HG03460 (cell line): ENCODE measurements at regions not wholly inside any gene's neighbourhood (a gene's known extent, or its start where the extent isn't known, plus 50 kb on each side); places are given as distances from the start of the nearest gene placed in this dataset.
"Not testable (repeated sequence)": the region's sequence is repeated elsewhere in the genome, so short reads cannot be mapped to it uniquely, and the experiment has no call there.

Experiments
- ATAC-seq: cut with Tn5 transposase; IDR thresholded peaks from one replicate; pipeline ENCODE4 v1.9.1; 2021; ENCODE audit not compliant: unreplicated experiment

DNA sequence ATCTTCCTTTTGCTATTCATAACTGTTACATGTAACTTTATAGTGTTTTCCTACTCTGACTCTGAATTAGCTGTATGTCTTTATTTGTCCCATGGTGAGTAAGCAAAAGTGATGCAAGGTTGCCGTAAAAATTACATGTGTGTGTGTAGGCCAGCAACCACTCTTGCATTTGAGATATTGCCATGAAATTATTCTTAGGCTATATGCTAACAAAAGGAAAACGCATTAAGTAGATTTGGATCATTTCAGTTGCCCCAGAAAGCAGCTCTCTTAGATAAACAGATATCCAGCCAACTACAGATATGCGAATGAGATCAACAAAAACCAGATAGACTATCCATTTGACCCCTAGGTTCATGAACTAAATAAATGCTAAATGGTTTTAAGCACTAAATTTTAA is 73.6 kb downstream of the CYLC2 start:
- no peak for ATAC-seq

DNA sequence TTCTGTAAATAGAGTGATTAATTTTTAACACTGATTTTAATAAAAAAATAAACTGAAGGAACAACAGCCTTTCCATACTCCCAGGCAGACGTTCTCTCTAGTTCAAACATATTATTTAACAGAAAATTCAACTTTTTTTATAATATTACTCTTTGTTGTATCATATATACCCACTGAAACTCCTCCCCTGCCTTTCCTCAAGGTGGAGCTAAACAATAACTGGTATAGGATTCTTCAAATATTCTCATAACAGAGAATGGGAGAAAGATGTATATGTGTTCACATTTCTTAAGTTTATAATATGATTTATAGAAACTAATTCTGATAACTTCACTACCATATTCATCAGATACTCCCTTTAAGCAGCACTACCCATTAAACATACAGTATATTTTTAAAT is 83.4 kb downstream of the CYLC2 start:
- no peak for ATAC-seq

DNA sequence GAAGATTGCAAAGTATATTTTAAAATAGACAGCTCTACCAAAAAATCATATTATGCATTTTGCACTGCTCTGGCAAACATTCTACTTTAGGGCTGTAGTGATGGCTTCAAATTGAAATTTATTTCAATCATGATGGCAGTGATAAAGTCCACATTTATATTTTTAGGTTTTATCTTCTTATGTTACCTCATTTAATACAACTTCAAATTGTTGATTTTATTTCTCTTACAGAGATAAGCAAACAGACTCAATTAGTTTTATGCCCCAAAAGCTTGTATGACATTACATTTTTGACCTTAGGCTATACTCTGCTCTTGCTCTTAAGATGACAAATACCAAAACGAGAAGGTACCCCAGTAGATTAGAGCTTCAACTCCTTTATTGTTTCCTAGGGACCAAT is 87.4 kb downstream of the CYLC2 start:
- ATAC-seq, result no peak

DNA sequence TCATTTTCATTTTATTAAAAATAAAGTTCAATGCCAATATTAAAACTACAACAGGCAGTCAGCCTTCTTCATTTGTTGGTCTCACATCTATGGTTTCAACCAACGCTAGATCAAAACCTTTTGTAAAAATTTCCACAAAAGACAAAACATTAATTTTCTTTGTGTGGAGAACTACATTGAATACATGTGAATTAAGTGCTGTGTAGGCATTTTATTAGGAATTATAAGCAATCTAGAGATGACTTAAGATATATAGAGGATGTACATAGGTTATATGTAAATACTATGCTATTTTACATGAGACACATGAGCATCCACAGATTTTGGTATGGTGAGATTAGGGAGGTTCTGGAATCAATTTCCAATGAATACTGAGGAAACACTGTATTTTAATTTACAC is 94.2 kb downstream of the CYLC2 start:
- ATAC-seq, result no peak

DNA sequence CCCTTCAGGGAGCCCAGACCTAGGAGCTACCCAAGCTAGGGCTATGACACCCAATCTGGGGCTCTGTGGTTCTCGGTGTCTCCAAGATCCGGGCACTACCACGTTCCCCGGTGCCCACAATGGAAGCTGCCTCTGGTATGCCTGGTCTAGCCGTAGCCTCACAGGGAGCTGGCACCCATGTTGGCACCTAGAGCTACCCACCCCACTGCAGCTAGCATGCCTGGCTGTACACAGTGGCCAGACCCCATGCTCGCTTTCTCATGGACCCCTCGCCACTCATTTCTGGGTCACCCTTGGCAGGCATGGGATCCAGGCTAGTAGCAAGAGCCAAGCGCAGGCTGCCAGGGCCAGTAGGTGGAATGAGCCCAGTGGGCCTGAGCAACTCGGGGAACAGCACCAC is 109.0 kb downstream of the CYLC2 start:
- no peak for ATAC-seq

DNA sequence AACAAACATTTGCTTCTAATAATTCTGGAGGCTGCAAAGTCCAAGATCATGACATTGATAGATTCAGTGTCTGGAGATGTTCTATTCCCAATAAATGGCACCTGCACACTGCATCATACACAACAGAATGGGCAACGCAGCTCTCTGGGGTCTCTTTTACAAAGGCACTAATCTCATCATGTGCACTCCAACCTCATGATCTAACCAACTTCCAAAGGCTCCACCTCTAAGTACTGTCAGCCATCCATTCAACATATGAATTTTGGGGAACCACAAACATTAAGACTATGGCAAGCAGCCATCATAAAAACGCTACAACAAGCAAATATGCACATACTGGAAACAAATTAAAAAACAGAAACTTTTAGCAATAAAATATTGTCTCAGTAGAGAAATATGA is 121.1 kb downstream of the CYLC2 start:
- no peak for ATAC-seq

DNA sequence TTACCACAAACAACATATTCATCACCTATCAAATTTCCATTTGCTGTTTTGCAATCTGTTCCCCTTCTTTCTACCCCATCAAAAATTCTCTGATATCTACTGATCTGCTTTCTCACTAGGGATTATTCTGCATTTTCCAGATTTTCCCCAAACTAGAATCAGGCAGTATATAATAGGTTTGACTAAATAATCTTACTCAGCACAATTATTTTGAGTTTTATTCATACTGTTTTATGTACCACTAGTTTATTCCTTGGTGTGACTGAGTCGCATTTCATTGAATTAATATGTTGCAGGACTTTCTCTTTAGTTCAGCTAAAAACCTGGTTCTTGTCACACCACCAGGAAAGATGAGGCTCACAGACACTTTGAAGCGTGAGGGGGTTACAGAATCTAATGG is 131.4 kb downstream of the CYLC2 start:
- ATAC-seq, result no peak

DNA sequence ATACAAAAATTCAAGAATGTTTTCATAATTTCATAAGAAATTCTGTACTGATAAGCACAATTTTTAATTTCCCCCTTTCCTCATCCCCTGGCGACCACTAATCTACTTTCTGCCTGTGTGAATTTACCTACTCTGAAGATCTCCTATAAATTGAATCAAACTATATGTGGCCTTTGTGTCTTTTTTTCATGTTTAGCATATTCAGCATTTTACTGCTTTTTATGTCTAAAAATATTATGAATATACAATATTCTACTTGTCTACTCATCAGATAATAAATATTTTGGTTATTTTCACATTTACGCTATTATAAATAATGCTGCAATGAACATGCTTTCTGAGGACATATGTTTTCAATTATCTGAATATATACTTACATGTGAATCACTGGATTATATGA is 144.8 kb downstream of the CYLC2 start:
- no peak for ATAC-seq

DNA sequence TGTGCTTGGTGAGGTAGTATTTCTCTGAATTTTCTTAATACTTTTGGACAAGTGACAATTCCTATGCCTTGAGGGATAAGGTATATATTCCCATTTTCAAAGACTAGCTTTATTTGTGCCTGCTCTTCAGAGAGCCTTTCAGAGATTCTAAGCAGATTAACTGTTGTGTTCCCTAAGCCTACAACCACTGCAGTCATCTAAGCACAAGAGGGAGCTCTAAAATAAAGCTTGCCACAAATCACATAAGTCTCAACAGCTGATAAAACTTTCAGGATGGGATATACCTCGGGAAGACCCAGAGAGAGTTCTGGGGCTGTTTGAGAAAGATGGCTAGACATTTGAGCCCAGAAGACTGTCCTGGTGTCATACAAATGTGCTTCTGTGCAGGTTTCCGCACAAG is 157.3 kb downstream of the CYLC2 start:
- ATAC-seq, result no peak

DNA sequence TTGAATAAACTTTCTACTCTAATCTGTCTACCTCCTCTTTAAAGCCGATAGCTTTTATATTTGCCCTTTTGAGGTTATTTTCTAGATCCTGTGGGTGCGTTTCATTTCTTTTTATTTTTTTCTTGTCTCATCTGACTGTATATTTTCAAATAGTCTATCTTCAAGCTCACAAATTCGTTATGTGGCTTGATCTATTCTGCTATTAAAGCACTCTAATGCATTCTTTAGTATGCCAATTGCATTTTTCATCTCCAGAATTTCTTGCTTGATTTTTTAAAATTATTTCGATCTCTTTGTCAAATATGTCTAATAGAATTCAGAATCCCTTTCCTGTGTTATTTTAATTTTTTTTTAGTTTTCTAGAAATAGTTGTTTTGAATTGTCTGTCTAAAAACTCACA is 172.4 kb downstream of the CYLC2 start:
- ATAC-seq, result no peak

DNA sequence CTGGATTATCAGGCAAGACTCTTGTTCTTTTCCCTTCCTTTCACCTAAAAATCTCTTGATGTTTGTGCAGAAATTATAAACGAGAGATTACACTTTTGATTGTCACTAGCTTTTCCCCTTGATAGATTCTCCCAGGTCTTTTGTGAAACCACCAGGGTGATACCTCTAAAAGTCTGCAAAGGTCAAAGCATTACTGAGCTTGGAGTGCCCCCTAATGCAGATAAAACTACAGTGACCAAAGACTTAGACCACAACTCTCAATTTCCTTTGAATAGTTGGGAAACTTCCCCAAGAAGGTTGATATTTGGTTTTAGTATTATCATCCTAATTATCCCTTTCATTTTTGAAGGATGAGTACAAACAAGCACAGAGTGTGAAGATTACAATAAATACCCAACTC is 173.1 kb downstream of the CYLC2 start:
- no peak for ATAC-seq

DNA sequence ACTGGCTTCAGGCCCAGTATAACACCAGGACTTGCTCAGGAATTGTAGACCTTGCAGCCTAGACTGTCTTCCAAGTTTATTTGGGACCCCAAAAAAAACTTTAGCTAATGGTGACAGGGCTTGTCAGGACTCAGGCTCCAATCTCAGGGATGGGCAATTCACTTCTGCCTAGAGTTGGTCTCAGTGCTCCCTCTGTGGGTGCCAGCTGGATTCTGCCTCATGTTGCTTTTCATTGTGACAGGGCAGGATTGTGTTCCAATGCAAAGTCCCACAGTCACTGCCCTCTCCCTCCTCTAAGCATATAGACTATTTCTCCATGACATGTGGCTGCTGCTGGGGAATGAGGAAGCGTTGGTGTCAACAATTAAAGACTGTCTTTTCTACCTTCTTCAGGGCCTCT is 174.7 kb downstream of the CYLC2 start:
- ATAC-seq, result no peak

DNA sequence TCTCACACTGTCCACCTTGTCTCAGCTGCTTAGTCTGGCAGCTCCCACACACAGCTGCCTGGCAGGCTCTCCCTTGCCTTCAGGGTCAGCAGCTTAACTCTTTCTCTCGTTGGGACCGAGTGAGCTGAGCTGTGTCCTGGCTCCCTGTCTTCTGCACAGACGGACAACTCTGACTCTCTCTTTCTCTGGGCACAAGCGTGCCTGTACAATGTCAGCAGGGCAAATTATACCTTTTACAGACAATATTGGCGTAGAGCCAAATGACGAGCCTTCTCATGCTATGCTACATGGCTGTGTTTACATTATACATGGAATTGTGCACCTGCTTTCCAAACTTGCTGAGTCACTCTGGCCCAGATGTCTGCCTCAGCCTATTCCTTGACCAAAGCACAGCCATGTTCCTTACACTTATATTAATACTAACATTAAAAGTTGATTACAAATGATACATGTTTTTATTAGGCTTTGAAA is 188.6 kb downstream of the CYLC2 start:
- ATAC-seq, result no peak

DNA sequence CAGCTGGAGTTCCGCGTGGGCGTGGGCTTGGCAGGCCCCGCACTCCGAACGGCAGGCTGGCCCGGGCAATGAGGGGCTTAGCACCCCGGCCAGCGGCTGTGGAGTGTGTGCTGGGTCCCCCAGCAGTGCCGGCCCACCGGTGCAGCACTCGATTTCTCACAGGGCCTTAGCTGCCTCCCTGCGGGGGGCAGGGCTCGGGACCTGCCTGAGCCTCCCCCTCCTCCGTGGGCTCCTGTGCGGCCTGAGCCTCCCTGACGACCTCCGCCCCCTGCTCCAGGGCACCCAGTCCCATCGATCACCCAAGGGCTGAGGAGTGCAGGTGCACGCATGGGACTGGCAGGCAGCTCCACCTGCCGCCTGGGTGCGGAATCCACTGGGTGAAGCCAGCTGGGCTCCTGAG is 191.8 kb downstream of the CYLC2 start:
- no peak for ATAC-seq

DNA sequence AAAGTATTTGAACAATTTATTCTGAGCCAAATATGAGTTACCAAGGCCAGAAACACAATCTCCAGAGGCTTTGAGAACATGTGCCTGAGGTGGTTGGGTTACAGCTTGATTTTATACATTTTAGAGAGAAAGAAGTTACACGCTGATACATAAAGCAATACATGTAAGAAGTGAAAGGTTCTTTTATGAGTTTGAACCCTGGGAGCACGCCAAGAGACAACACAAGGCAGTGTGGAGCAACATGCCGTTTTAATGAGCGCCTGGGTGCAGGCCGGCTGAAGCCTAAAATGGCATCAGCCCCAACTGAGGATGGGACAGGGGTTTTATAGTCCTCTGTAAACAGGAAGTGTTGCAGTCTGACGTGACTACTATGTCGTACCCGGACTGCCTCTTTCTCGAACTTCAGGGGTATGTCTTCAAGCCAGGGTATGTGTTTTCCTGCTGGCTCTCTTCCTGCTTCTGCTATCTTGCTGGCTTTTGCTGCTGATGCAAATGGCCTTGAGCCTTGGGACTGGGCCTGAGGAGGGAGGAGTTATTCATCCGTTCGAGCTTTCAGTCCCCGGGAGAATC is 193.7 kb downstream of the CYLC2 start:
- no peak for ATAC-seq

DNA sequence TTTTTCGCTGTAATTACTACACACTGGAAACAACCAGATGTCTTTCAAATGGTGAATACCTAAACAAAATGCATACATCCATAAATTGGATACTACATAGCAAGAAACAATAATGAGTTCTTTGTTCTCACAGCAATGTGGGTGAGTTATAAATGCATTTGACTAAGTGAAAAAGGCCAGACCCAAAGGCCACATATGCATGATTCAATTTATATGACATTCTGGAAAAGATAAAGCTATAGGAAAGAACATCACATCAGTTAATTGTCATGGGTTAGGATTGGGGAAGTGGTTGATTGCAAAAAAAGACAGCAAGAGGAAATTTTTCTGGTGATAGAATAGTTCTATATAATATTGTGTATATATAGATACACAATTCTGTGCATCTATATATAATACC is 198.9 kb downstream of the CYLC2 start:
- ATAC-seq, result no peak

DNA sequence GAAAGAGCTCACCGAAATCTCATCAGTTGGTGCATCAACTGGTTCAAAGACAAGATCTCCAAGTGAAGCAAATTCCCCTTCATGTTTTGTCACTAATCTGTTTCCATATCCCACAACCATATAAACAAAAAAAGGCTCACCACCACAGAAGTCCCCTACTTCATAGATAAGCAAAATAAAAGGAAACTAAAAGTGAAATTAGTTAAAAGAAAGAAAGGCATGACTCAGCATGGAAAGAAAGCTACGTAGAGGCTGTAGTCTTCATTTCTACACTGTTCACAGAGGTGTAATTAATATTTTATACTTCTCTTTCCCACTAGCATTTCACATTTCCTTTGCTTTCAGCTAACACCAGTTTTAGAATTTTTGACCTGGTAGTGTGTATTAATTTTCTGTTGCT is 208.0 kb downstream of the CYLC2 start:
- ATAC-seq, result no peak

DNA sequence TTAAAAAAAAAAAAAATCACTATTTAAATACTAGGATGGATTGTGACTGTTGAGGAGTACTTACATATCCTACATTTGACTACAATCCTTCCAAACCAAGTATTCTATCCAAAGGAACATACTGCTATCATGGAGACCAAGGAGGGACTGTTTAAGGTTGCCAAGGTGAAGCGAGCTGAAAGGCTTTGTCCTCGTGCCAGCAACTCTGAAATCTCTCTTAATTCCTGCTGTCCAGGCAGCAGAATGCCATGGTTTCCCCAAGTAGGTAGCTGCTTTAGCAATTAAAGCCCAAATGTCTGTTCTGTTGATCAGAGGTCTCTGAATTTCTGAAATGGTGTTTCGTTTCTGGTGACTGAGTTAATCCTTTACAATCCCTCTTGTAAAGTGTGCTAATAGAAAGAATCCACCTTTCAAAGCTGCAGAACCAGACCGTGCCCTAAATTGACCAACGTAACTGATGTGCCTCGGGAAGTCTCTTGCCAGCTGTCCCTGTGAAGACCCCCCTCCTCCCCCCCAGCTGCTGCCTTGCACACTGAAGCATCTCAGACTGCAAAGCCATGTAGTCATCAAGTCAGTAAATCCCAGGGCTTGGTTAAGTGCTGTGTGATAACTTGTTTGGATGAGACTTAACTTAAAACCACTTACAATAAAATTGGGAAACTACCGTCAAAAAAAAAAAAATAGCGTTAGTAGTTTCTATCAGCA is 210.9 kb downstream of the CYLC2 start:
- not testable (repeated sequence) for ATAC-seq

DNA sequence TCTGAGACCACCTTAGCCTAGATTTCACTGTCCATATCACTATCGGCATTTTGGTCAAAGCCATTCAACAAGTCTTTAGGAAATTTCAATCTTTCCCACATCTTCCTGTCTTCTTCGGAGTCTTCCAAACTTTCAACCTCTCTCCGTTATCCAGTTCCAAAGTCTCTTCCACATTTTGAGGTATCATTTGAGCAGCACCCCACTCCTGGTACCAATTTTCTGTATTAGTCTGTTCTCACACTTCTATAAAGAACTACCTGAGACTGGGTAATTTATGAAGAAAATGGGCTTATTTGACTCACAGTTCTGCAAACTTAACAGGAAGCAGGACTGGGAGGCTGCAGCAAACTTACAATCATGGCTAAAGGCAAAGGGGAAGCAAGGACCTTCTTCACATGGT is 215.5 kb downstream of the CYLC2 start:
- no peak for ATAC-seq

DNA sequence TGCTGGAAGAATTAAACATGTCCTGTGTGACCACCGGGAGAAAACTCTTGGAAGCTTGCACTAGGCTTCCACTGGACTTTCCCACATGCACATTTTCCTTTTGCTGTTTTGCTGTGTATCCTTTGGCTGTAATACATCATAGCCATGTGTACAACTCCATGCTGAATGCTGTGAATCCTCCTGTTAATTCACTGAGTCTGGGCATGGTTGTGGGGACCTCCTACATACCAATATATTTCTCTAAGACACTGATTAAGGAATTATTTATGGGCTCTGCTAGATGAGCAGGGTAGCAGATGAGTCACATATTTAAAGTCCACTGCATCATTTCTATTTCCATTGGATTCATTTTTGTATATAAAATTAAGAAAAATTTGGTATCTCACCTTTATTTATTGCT is 220.1 kb downstream of the CYLC2 start:
- ATAC-seq, result no peak

DNA sequence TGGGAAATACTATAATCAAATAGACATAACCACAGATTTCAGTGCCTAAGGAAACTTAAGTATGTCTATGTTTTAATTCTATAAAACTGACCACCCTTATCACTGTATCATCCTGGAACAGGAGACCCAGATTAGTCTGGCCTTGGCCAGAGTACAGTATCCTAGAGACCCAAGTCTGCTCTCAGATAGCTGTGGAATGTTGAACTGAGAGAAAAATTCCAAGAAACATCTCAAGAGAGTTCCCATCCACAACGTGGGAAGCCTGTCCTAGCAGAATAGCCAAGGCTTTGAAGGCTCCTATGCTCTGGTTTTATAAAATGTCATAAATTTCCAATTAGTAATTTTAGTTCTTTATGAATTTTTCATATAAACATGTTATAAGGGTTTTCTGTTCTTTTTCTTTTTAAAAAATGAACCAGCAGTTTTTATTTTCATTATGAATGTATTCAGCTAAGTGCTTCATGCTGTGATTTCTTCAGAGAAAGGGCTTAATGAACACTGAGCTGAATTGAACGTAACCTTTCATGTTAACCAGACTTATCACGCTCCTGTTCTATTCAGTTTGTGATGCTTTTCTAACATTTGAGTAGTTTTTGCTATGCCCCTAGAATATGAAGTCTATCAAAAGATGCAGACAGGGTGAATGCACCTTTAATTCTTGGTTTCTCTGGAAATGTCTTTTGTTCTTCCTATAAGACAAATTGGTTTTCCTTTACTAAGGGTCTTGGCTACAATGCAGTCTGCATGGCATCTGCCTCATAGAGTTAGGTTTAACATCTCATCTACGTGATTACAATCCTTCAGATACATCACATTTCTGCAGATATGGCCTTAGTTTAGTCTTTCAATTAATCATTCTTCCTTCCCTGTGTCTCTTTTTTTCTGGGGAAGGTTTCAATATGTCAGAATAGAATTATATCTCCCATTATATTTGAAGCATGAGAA is 230.8 kb downstream of the CYLC2 start:
- no peak for ATAC-seq

DNA sequence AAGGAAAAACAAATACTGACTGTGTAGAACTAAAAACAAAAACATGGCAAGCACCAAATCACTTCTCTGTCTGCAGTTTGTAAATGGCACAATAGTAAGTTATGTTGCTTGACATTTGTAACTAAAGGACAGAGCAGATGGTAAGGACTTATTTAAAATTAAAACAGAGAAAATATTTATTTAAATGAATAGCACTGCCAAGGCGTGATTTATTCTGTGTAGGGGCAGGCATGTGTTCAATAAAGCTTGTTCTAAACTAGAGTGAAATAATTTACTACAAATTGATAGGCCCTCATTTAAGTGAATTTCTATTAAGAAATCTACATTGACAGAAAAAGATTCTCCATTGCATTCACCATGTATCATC is 231.5 kb downstream of the CYLC2 start:
- no peak for ATAC-seq
